ENCODE measurements at regions not wholly inside any gene's neighbourhood (a gene's known extent, or its start where the extent isn't known, plus 50 kb on each side); places are given as distances from the start of the nearest gene placed in this dataset.

GRCh38 chr1:239322369-239322768, 64.0 kb upstream of the CHRM3 start:
- no peak for DNase-seq

GRCh38 chr1:239321877-239322276, 64.5 kb upstream of the CHRM3 start:
- DNase-seq: no peak

GRCh38 chr1:239317948-239318347, 68.4 kb upstream of the CHRM3 start:
- DNase-seq: no peak

- DNase-seq: no peak
These were observed 70.6 kb upstream of the CHRM3 start for GRCh38 chr1:239315631-239316217.

GRCh38 chr1:239311331-239311730, 75.0 kb upstream of the CHRM3 start:
- DNase-seq: no peak

GRCh38 chr1:239308701-239309333, 77.6 kb upstream of the CHRM3 start:
- DNase-seq: peak; percentile 35

GRCh38 chr1:239307886-239308285, 78.5 kb upstream of the CHRM3 start:
- DNase-seq: no peak

- DNase-seq: no peak
These were observed 79.9 kb upstream of the CHRM3 start for GRCh38 chr1:239306426-239306825.

- no peak for DNase-seq
These were observed 83.1 kb upstream of the CHRM3 start for GRCh38 chr1:239303289-239303688.

- no peak for DNase-seq
These were observed 83.7 kb upstream of the CHRM3 start for GRCh38 chr1:239302696-239303095.

GRCh38 chr1:239301251-239301650, 85.1 kb upstream of the CHRM3 start:
- no peak for DNase-seq

GRCh38 chr1:239297910-239298309, 88.5 kb upstream of the CHRM3 start:
- DNase-seq: no peak

- DNase-seq: no peak
These were observed 92.8 kb upstream of the CHRM3 start for GRCh38 chr1:239293350-239294110.

- no peak for DNase-seq
These were observed 97.4 kb upstream of the CHRM3 start for GRCh38 chr1:239288820-239289554.

- no peak for DNase-seq
These were observed 99.1 kb upstream of the CHRM3 start for GRCh38 chr1:239287296-239287695.

GRCh38 chr1:239283216-239283615, 103.2 kb upstream of the CHRM3 start:
- no peak for DNase-seq

- DNase-seq: no peak
These were observed 104.0 kb upstream of the CHRM3 start for GRCh38 chr1:239282411-239282810.

- DNase-seq: peak; percentile 22
These were observed 110.3 kb upstream of the CHRM3 start for GRCh38 chr1:239276051-239276450.

GRCh38 chr1:239274242-239274830, 112.0 kb upstream of the CHRM3 start:
- no peak for DNase-seq

- no peak for DNase-seq
These were observed 115.9 kb upstream of the CHRM3 start for GRCh38 chr1:239270509-239270908.

- DNase-seq: no peak
These were observed 116.7 kb upstream of the CHRM3 start for GRCh38 chr1:239269706-239270105.

GRCh38 chr1:239268941-239269340, 117.4 kb upstream of the CHRM3 start:
- DNase-seq: no peak

- DNase-seq: no peak
These were observed 118.4 kb upstream of the CHRM3 start for GRCh38 chr1:239268007-239268406.

Measured in MV-4-11 (cell line).